ENCODE measurements at regions not wholly inside any gene's neighbourhood (a gene's known extent, or its start where the extent isn't known, plus 50 kb on each side); places are given as distances from the start of the nearest gene placed in this dataset.

DNA sequence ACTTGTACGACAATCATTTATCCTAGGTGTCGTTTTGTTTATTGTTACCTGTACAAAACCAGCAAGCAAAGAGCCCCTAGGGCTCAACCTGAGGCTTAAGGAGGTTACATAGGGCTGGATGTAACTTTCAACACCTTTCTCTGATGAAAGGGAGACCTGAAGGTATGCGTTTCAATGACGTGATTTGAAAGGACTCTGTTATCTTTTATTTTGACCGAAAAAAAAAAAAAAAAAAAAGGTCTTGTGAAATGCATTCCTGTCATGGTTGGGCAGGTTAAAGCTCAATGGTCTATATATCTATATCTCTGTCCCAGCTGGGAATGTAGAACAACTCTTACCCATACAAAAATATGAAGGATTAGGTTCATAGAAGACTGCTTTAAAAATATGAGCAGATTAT is 78.7 kb upstream of the SASH1 start:
- DNase-seq, result no peak

DNA sequence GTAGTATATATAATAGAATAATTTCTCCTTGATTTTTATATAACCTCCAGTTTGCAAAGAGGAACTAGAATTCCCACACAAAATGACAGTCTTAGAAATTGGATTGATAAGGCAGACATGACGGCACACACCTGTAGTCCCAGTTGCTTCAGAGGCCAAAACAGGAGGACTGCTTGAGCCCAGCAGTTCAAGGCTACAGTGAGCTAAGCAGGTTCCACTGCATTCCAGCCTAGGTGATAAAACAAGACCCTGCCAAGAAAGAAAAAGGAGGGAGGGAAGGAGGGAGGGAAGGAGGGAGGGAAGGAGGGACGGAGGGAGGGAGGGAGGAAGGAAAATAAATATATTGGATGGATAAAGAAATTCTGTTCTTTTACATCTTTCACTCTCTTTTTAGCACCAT is 77.6 kb upstream of the SASH1 start:
- DNase-seq, result no peak

DNA sequence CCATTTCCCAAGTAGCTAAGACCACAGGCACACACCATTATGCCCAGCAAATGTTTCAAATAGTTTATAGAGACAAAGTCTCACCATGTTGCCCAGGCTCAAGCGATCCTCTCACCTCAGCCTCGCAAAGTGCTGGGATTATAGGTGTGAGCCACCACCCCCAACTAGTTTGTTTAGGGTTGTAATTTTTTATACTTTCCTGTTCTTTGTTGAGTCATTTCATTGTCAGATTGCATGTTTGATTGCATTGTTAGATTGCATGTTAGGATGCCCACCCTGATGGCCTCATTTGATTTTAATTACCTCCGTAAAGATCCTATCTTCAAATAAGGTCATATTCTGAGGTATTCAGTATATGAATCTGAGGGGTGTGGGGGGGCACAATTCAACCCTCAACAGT is 73.3 kb upstream of the SASH1 start:
- no peak for DNase-seq

DNA sequence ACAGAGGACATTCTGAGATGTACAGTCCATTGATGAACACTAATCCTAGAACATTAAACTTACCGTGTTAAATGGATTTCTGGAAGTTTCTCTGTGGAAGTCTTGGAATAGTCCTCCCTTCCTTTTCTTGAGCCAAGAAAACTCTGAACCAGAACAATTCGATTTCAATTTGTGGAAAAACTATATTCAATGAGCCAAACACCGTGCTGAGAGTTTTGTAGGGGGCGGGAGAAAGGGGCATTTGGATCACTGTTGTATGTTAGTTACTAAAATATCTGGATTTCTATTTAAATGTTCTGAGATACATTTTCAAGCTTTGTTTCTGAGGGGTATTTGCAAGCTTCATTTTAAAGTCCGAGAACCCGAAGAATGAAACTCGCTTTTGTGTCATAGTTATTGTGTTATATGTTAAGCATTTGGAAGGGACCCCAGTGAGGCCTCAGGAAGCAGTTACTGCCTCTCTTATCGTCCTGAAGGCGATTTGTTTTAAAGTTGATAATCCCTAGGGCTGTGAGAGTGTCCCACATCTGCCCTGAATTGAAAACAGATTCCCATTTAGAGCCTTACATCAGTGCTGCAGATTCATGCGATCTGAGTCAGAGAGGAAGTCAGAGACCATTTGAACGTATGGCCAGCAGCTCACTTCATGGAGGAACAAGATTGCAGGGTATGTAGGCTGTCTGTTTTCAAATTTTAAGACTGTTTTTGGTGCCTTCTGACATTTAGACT is 70.8 kb upstream of the SASH1 start:
- no peak for DNase-seq

DNA sequence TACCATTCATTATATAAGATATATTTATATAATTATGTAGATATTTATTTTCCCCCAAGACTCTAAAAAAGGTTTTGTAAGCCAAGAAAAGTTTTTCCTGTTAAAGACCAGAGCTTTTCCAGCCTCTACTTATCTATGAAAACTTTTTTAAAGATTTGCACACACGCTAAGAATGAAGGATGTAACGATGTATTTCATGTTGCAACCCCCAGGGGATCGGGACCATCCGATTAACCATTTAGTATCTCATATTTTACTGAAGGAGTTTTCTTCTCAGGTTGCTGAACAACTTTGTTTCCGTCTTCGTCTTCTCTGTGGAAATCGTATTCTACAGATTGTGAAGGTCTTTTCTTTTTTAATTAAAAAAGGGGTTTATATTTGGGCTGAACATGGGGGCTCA is 70.0 kb upstream of the SASH1 start:
- no peak for DNase-seq

DNA sequence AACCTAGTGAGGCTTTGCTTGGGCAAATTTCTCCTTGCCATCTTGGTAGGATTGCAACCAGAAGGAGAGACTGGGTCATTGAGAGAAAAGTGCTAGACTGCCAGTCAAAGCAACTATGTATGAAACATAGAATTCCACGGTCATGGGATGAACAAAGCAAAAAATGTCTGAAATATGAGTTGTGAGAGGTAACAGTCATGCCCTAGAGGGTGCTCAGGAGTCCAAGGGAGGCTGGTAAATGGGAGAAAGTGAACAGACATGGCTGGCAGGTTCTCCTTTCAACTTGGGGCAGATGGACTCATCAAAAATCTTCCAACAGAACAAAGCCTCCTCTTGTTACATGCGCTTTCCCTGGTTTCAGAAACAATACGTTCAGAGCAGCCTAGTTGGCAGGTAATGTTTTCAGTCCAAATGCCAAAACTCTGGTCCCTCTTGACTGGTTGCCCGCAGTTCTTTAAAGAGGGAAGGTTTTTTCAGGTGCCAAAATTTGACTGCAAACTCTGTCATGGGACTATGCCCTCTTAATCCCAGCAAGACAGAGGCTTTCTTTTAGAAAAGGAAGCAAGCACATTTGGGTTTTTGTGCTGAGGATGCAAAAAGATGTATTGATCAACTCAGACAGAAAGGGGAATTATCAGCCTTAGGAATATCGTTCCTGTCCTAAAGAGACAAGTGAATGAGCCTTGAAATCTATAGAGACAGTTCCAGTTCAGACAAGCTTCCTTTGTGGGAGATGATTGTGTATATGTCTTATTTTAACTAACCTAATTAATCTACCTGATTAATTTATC is 68.5 kb upstream of the SASH1 start:
- no peak for DNase-seq

DNA sequence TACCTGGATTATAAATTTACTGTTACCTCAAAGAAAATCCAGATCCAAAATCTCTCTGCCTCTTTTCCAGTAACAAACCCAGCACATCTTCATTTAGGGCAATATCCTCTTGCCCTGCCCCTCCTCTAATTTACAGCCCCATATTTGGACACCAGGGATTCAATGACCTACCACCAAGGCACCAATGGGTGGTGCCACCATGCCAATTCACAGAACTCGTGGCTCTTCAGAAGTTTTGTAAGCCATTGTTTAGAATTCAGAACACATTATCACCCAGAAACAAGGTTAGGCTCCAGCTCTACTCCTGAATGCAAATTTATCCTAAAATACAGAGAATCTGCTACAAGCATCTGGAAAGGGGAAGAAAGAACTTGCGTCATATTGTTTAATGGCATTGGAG is 67.8 kb upstream of the SASH1 start:
- no peak for DNase-seq

DNA sequence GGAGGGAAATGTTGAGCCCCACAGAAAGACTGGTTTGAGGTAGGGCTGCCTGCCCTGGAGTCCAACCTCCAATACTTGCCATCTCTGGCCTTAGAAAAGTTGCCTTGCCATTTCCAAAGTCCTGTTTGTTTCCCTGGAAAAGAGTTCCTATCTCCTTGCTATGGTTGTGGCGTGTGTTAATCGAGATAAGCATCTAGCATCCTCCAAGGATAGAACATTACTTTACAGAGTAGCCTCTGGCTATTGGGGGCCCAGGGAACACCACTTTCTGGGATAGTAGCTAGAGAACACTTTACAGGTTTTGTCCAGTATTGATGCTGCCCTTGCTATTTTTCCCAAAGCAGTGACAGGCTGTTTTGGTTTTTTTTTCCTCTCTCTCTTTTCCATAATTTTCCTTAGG is 57.4 kb upstream of the SASH1 start:
- no peak for DNase-seq

DNA sequence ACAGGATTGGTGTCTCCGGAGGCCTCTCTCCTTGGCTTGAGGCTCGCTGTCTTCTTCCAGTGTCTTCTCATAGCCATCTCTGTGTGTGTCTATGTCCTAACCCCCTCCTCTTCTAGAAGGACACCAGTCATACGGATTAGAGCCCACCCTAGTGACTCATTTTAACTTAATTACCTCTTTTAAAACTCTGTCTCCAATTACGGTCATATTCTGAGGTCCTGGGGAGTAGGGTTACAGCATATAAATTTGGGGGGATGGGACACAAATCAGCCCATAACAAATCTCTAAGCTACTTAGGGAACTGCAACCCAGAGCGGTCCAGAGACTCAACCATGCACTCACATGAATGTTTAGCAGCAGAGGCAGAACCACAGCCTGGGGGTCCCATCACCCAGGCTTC is 56.1 kb upstream of the SASH1 start:
- no peak for DNase-seq

DNA sequence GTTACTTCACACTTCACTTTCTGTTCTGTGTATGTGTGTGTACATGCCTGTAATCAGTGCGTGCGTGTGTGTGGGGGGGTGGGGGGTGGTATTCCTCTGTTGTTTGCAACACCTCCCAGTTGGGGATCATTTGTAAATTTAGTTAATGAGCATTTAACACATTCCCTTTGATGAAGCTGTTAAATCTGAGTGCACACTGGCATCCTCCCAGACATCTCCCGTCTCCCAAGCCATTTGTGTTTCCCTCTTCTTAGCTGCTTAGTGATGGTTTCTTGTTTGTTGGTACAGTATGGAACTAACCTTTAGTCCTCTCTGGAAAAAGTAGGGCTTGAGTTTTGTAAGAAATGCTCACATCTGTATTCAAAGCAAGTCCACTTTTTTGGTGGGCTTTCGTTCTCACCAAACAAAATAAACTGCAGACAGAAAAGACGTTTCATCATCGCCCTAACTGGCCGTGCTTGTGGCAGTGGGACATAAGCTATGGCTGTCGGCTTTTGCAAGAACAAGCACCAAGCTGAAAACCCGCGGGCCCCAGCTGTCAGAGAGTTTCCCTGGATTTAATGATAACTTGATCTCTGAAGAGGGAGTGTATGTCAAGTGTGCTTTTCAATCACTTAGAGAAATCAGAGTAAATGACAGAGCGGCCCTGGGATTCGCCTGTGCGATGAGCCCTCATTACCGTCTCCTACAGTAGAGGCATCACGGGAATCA is 54.9 kb upstream of the SASH1 start:
- no peak for DNase-seq

DNA sequence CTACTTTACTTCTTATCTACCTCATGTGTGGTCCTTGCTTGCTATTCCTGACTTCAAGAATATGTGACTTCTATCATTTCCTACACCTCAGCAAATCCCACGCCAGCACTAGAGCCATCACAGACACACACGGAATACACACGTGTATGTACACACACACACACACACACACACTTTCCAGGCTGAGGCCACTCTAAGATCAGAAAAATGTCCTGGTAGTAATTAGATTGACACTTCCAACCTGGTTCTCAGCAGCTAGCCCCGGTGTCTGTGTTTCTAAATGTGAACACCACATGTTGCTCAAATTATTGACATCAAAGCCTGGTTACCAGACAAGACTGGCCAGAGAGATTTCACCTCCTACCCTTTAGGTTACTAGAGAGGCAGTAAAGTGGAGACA is 54.1 kb upstream of the SASH1 start:
- no peak for DNase-seq

DNA sequence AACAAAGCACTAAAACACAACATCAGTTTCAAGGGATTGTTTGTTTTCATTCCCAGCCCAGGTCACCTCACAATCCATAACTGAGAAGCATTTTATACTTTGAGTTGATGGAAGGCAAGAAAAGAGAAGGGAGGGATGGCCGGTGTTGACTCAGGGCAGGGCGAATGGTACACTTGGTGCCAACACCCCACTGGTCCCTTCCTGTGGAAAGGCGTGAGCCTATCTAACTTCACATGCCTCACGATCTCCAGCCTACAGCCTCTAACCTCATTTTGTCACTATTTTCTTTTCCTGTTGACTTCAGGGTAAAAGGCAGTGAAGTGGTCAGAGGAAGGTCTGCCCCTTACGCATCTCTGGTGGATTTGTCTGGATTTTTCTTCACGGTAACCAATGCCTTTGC is 53.5 kb upstream of the SASH1 start:
- DNase-seq, result no peak

DNA sequence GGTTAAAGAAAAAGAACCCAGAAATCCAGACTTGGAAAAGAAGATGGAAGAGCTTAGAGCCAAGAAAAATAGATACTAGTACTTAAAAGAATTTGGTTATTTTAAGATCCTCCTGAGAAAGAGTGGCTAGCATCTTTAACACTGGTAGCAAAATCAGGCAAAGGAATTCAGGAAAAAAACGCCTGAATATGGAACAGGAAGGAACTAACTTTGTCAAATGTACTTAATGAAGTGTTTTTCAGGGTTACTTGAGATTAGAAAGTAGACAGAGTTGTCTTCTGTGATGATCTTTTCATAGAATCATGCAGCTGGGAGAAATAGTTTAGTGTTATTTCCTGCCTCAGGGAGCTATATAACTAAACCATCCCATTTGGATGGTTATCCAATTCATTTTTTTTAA is 50.8 kb upstream of the SASH1 start:
- no peak for DNase-seq

Measured in NCI-H2029 treated with DMSO at 0.1 percent for 48 hours (cell line).